ENCODE measurements at regions not wholly inside any gene's neighbourhood (a gene's known extent, or its start where the extent isn't known, plus 50 kb on each side); places are given as distances from the start of the nearest gene placed in this dataset.

DNA sequence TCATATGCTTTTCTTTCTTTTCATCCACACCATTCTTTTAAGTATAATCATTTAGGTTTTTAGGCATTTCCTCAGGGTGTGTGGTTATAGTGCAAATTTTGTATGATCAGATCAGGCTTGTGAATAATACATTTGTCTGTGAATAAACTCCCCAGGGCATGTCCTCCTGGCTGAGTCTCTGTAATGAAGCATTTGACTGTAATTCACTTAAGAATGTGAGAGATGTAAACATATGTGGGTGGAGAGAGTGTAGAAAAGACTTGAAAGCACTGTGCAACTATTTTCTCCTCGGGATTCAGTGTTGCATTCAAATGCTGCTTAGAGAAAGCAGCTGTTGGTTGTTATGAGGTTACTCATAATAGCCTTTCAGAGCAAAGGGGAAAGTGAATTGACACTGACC lies 996.5 kb downstream of the TUSC7 start:
- Histone ChIP-seq H2BK15ac (ENCODE audit: low read length) (no peak overlapping the region), H2BK5ac (ENCODE audit: low read depth, low read length) (no peak overlapping the region), H3K36me3 (ENCODE audit: control insufficient read depth in 2 of 4, insufficient read depth in 4 of 4, low read length in 3 of 4) (no peaks in the 10 kb centered on the region), H3K23ac (ENCODE audit: insufficient read length) (no peak overlapping the region), H3K23me2 (ENCODE audit: low read depth, low read length) (no peaks in the 10 kb centered on the region), H3K18ac (ENCODE audit: extremely low read depth, low read length) (no peak overlapping the region), H2BK12ac (ENCODE audit: low read depth, low read length) (no peak overlapping the region), H3K14ac (ENCODE audit: insufficient read length) (no peak overlapping the region), H3K9ac (replicated peaks in 1 of 4; ENCODE audit: extremely low read depth in 1 of 4, low read depth in 3 of 4, low read length in 3 of 4) (no peak overlapping the region), H3K27ac (ENCODE audit: low read depth, low read length) (no peak overlapping the region), H4K20me1 (replicated peaks in 1 of 2; ENCODE audit: control insufficient read depth in 1 of 2, insufficient read depth in 2 of 2, low read length in 2 of 2) (no peaks in the 10 kb centered on the region), H3K4ac (replicated peaks; ENCODE audit: insufficient read length, low read depth, low read length) (no peak overlapping the region), H3K9me3 (ENCODE audit: insufficient read depth in 2 of 2, low read depth in 1 of 2, low read length in 1 of 2) (no peaks in the 10 kb centered on the region), H2BK20ac (ENCODE audit: low read length) (no peak overlapping the region), H3K4me2 (ENCODE audit: insufficient read depth in 1 of 2, low read depth in 2 of 2, low read length in 2 of 2) (no peak overlapping the region), H2BK120ac (replicated peaks; ENCODE audit: low read depth, low read length) (no peak overlapping the region), H3K56ac (replicated peaks; ENCODE audit: insufficient read length, low read depth, low read length) (no peak overlapping the region), H4K5ac (ENCODE audit: insufficient read length, low read depth, low read length) (no peak overlapping the region), H3K27me3 (replicated peaks in 1 of 4; ENCODE audit: control insufficient read depth in 3 of 4, extremely low read depth in 1 of 4, insufficient read depth in 3 of 4, low read length in 3 of 4) (no peaks in the 10 kb centered on the region), H2AK5ac (ENCODE audit: low read depth, low read length) (no peak overlapping the region), H4K8ac (ENCODE audit: extremely low read depth, insufficient read depth, low read length) (no peak overlapping the region), H2AFZ (ENCODE audit: low read length) (no peak overlapping the region), H3K4me3 (ENCODE audit: extremely low read depth in 1 of 4, insufficient read depth in 2 of 4, low read depth in 3 of 4, low read length in 4 of 4) (no peak overlapping the region), H3K4me1 (replicated peaks in 1 of 4; ENCODE audit: control insufficient read depth in 3 of 4, insufficient read depth in 4 of 4, low read length in 3 of 4) (no peaks in the 10 kb centered on the region), H3K79me1 (ENCODE audit: low read depth, low read length) (no peaks in the 10 kb centered on the region), H3K79me2 (ENCODE audit: control insufficient read depth in 1 of 2, insufficient read depth in 2 of 2, low read length in 2 of 2) (no peaks in the 10 kb centered on the region), H4K91ac (replicated peaks; ENCODE audit: insufficient read length, low read length) (no peak overlapping the region)
- FAIRE-seq (no peak), DNase-seq (ENCODE audit: low read depth in 1 of 2, low spot score in 2 of 2) (no peak)
- 93% methylated on average over 1 of the region's 1 CpG; no CpG with 5 or more reads in 1 of the 2 experiments for WGBS, 2 experiments (ENCODE audit: extremely low coverage in 1 of 2, insufficient coverage in 1 of 2, insufficient read length in 1 of 2, insufficient replicate concordance in 2 of 2, low coverage in 1 of 2, low lambda C conversion rate in 2 of 2, missing lambda C conversion rate in 1 of 2)
- ChIA-PET POLR2A (ENCODE audit: partially characterized antibody) (no interaction called here), CTCF (ENCODE audit: partially characterized antibody) (interaction anchor here (1.8 to 3.1 kb wide), 4 partner anchors 11 to 291 kb away, joined by 4 to 8 read pairs (median 7); no protein-coding TSS in a partner anchor)
- TF ChIP-seq EP300 (IDR thresholded peaks at IDR 0.05; ENCODE audit: borderline replicate concordance in 1 of 2, low read depth in 2 of 2, low read length in 2 of 2) (no peak), JUN (IDR thresholded peaks at IDR 0.05; ENCODE audit: low read depth, low read length) (no peak), TAF7 (optimal IDR thresholded peaks at IDR 0.05; ENCODE audit: borderline replicate concordance, low read depth, low read length) (no peak), KDM4A (IDR thresholded peaks at IDR 0.05; ENCODE audit: low read depth, low read length, severe bottlenecking) (no peak), BCL11A (IDR thresholded peaks at IDR 0.05; ENCODE audit: low read depth in 2 of 2, low read length in 2 of 2) (no peak)
